Pancreas (tissue), 10 donors: ENCODE measurements at regions not wholly inside any gene's neighbourhood (a gene's known extent, or its start where the extent isn't known, plus 50 kb on each side); places are given as distances from the start of the nearest gene placed in this dataset.

Experiments
- ATAC-seq, 4 donors: fragments of 200-7000 bp; cut with Tn5 transposase; one replicate each; pipeline versions ENCODE4 v1.8.0 to v1.9.1; 2020; ENCODE audit warnings: mild to moderate bottlenecking in 4 of 4, moderate library complexity in 4 of 4
- DNase-seq, 6 donors: peaks; one replicate each; pipeline ENCODE4 v3.0.0-alpha.2; 2020
- FAIRE-seq: peaks from 2 replicates; lab custom pipeline; 2012; peaks lifted over from hg19 to GRCh38; lab: Jason Lieb, UNC
- H3K27ac ChIP-seq, 4 donors: fragments of 200-600 bp; sonication (generic); 1 replicate in 3 of 4; 2 replicates in 1 of 4; pipeline versions ENCODE4 v1.5.0 to v1.8.0; 2020
- H3K27me3 ChIP-seq, 4 donors: fragments of 200-600 bp; one replicate each; pipeline ENCODE4 v1.8.0; 2021
- H3K36me3 ChIP-seq, 3 donors: fragments of 200-600 bp; sonication (generic) in 1 of 3; one replicate each; pipeline versions ENCODE4 v1.5.0 to v1.8.0; 2020 to 2021
- H3K4me1 ChIP-seq, 3 donors: fragments of 200-600 bp; one replicate each; pipeline ENCODE4 v1.8.0; 2021
- H3K4me3 ChIP-seq, 4 donors: fragments of 200-600 bp; sonication (generic) in 2 of 4; one replicate each; pipeline versions ENCODE4 v1.5.0 to v1.8.0; 2020 to 2021
- H3K9me3 ChIP-seq, 4 donors: fragments of 200-600 bp; one replicate each; pipeline ENCODE4 v1.8.0; 2021
- WGBS, 2 donors: extraction: QIAGEN DNeasy Blood & Tissue Kit; methylation state at CpG; one replicate each; pipeline ENCODE4 v1.1.7; 2013; 5-methylcytosine and 5-hydroxymethylcytosine counted together
- intact Hi-C, 3 donors: fragments of 100-400 bp; cut with DNase I; formaldehyde crosslinking; loops; one replicate each; pipeline versions ENCODE4 v1.11.1 to v1.14.2; 2022
- TF ChIP-seq, protein P1 (sequence below), 4 donors: fragments of 200-600 bp; sonication (generic) in 3 of 4; IDR thresholded peaks; one replicate each; pipeline versions ENCODE4 v1.5.0 to v1.8.0; 2021; ENCODE audit warnings: antibody characterized with exemption in 4 of 4
- donor health status: healthy with polysubstance abuse.
- donor health status: DM: no; HTN: no; CAD: no; lungs with moderate emphysema.
- donor health status: DM: no; HTN: no; CAD: no.
- donor health status: control.
- donor health status: control.
- donor health status: Bipolar disorder and iron deficiency.
- donor health status: DM: yes; HTN: yes; CAD: no.
- donor health status: DM: no; HTN: no; CAD: no.
- donor health status: DM: no; HTN: no; CAD: no.
- donor health status: DM: yes; HTN: yes; CAD: no.

DNA sequence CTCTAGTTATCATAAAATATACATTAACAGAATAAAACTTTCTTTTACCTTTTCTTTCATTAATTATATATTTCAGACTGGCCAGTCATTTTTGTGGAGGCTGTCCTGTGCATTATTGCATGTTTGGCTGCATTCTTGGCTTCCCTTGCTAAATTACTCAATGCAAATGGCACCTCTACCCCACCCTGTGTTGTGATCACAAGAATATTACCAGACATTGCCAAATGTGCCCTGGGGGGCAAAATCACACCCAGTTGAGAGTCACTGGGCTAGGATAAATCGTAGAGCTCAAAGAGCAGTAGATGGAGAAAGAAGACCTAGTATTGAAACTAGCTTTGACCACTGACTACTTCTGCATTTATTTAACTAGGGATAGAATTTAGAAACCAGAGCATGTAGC is 1257.8 kb upstream of the TENM4 start:
- DNase-seq (no peak), ATAC-seq (no peak), FAIRE-seq (no peak)
- intact Hi-C loops, result no loop called here
- Histone ChIP-seq H3K4me1 (no peaks in the 10 kb centered on the region), H3K4me3 (no peak overlapping the region), H3K27me3 (no peaks in the 10 kb centered on the region), H3K36me3 (no peaks in the 10 kb centered on the region), H3K9me3 (no peaks in the 10 kb centered on the region), H3K27ac (no peak overlapping the region)
- TF ChIP-seq, protein P1, sequence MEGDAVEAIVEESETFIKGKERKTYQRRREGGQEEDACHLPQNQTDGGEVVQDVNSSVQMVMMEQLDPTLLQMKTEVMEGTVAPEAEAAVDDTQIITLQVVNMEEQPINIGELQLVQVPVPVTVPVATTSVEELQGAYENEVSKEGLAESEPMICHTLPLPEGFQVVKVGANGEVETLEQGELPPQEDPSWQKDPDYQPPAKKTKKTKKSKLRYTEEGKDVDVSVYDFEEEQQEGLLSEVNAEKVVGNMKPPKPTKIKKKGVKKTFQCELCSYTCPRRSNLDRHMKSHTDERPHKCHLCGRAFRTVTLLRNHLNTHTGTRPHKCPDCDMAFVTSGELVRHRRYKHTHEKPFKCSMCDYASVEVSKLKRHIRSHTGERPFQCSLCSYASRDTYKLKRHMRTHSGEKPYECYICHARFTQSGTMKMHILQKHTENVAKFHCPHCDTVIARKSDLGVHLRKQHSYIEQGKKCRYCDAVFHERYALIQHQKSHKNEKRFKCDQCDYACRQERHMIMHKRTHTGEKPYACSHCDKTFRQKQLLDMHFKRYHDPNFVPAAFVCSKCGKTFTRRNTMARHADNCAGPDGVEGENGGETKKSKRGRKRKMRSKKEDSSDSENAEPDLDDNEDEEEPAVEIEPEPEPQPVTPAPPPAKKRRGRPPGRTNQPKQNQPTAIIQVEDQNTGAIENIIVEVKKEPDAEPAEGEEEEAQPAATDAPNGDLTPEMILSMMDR (IDR thresholded peaks at IDR 0.05), result no peak
- 67 to 69% methylated on average over 1 of the region's 1 CpG for WGBS, 2 donors

DNA sequence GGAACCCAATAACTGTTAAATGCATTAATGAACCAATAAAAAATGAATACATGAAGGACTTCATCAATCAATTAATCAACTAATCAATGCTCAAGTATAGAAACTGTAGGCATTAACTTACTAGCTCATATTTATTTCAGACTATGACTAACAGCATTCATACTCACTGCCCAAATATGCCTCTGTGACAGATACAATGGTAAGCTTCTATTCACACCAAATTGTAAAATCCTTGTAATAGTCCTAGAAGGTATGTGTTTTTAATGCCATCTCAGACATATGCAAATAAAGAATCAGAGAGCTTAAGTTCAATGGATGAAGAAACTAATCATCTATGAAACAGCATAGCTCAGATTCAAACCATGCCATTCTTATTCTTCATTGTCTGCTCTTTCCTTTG is 1253.6 kb upstream of the TENM4 start:
- intact Hi-C loops, result no loop called here
- TF ChIP-seq, protein P1 (IDR thresholded peaks at IDR 0.05), result no peak
- no peak for ATAC-seq
- no peak for DNase-seq
- no peaks in the 10 kb centered on the region for H3K4me1 ChIP-seq
- no peaks in the 10 kb centered on the region for H3K9me3 ChIP-seq
- no peak for FAIRE-seq
- no peaks in the 10 kb centered on the region for H3K36me3 ChIP-seq
- H3K27ac ChIP-seq, result no peak overlapping the region
- no peak overlapping the region for H3K4me3 ChIP-seq
- no peaks in the 10 kb centered on the region for H3K27me3 ChIP-seq

DNA sequence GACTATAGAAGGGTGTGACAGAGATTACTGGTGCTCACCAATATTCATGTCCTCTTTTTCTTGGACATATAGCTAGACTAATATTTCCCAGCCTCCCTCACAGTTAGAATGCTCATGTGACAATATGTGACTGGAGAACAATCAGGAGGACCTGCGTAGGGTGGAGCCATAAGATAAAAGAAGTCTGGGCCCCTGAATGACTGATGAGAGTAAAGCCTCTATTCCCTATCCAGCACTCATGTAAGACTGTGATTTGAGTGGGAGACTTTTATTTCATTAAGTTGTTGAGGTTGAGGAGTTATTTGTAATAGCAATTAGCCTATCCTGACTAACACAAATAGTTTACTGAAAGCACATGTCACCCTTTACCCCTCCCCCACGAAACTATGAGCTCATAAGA is 1247.1 kb upstream of the TENM4 start:
- no peaks in the 10 kb centered on the region for H3K36me3 ChIP-seq
- no peak for FAIRE-seq
- TF ChIP-seq, protein P1 (IDR thresholded peaks at IDR 0.05), result no peak
- intact Hi-C loops, result no loop called here
- no peak for ATAC-seq
- H3K27me3 ChIP-seq, result no peaks in the 10 kb centered on the region
- no peak overlapping the region for H3K27ac ChIP-seq
- 56 to 64% methylated on average over 2 of the region's 2 CpGs for WGBS, 2 donors
- no peaks in the 10 kb centered on the region for H3K4me1 ChIP-seq
- no peak overlapping the region for H3K4me3 ChIP-seq
- no peaks in the 10 kb centered on the region for H3K9me3 ChIP-seq
- DNase-seq, result no peak

DNA sequence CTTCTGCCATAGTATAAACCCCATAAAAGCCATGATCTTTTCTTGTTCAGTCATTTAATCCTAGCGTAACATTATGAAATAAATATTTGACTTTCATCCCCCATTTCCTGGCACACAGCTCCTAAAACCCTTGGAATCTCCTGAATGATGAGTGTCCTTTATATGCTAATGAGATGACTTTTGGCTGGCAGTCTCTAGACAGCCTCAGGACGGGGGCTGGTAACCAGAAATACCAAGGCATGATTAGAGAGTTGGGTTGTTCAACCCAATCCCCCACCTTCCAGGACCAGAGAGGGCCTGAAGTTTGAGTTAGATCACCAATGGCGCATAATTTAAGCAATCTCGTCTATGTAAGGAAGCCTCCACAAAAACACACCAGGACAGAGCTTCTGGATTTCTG is 1246.1 kb upstream of the TENM4 start:
- no peak overlapping the region for H3K4me3 ChIP-seq
- TF ChIP-seq, protein P1 (IDR thresholded peaks at IDR 0.05), result no peak
- no peaks in the 10 kb centered on the region for H3K9me3 ChIP-seq
- WGBS, 2 donors, result 68 to 87% methylated on average over 4 of the region's 4 CpGs
- DNase-seq (no peak), FAIRE-seq (no peak), ATAC-seq (no peak)
- no peaks in the 10 kb centered on the region for H3K4me1 ChIP-seq
- no peaks in the 10 kb centered on the region for H3K36me3 ChIP-seq
- no peaks in the 10 kb centered on the region for H3K27me3 ChIP-seq
- H3K27ac ChIP-seq, result no peak overlapping the region
- intact Hi-C loops, result no loop called here

DNA sequence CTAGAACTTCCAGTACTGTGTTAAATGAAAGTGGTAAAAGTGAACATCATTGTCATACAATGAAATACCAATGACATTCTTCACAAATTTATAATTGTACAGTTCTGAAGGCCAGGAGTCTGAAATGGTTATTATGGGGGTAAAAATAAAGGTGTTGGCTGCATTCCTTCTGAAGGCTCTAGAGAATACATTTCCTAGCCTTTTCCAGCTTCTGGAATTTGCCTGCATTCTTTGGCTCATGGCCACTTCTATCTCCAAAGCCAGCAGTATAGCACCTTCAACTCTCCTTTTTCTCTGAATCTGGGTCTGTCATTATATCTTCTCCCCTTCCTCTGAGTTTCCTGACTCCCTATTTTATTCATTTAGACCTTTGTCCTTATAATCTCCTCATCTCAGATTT is 1232.7 kb upstream of the TENM4 start:
- no peaks in the 10 kb centered on the region for H3K27me3 ChIP-seq
- ATAC-seq (no peak), DNase-seq (no peak), FAIRE-seq (no peak)
- H3K36me3 ChIP-seq, result no peaks in the 10 kb centered on the region
- H3K27ac ChIP-seq, result no peak overlapping the region
- intact Hi-C loops, result no loop called here
- no peak overlapping the region for H3K4me3 ChIP-seq
- H3K4me1 ChIP-seq, result no peaks in the 10 kb centered on the region
- TF ChIP-seq, protein P1 (IDR thresholded peaks at IDR 0.05), result no peak
- H3K9me3 ChIP-seq, result no peaks in the 10 kb centered on the region
